HG02884 (cell line): ENCODE measurements at regions not wholly inside any gene's neighbourhood (a gene's known extent, or its start where the extent isn't known, plus 50 kb on each side); places are given as distances from the start of the nearest gene placed in this dataset.

Experiments used
- ATAC-seq: cut with Tn5 transposase; IDR thresholded peaks from one replicate; pipeline ENCODE4 v1.9.1; 2021; ENCODE audit warnings: mild to moderate bottlenecking, moderate library complexity; ENCODE audit not compliant: unreplicated experiment

GRCh38 chr20:17093782-17094181 lies 133.1 kb upstream of the PCSK2 start:
- no peak for ATAC-seq

DNA sequence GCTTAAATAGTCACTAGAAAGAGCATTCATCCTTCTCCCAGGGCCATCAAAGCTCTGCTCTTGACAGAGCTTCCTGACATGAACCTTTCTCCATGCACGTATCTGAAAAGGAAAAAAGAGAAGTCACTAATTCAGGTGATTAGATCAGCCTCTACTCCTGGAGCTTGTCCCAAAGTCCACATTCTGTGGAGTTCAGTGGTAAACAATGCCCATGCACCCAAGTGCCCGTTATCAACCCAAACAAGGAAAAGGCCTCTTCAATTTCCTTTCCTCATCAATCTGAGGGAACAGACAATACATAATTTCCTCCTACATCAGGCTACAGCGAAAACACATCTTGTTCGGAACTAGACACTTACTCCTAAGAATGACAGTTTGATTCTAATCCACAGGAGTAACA lies 129.2 kb upstream of the PCSK2 start:
- ATAC-seq: no peak

- no peak for ATAC-seq
Measured at GRCh38 chr20:17100506-17100905, 126.3 kb upstream of the PCSK2 start.

DNA sequence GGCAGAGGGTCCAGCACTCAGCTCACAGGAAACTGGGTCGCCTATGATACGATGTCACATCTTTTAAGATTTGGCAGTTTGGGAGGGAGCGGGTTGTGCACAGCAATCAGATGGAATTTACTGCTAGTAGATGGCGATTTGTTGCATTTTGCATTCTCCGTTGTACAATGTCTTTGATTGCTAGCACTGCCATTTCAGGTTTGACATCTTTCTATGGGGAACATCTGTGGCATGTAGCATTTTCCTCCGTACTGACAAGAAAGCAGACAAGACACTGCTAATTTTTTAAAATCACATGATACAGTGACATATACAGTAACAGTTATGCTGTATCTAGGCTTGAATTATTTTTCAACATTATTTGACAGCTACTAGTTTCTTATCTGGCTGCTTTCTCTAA lies 119.7 kb upstream of the PCSK2 start:
- no peak for ATAC-seq

DNA sequence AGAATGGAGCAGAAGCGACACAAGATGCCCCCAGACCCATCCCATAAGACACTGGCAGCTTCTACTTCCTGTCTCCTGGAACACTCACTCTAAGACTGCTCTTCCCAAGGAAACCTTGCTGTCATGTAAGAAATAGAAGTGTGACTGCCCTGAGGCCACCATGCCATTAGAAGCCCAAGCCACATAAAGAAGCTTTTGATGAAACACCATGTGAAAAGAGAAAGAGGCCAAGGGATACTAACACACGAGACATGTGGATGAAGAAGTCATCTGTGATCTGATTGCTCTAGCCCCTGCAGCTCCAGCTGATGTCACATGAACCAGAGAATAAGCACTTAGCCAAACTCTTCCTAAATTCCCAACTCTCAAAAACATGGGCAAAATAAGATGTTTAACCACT lies 117.9 kb upstream of the PCSK2 start:
- ATAC-seq: no peak

- ATAC-seq: no peak
Measured at GRCh38 chr20:17109307-17109706, 117.5 kb upstream of the PCSK2 start.

- ATAC-seq: no peak
Measured at GRCh38 chr20:17128206-17128605, 98.6 kb upstream of the PCSK2 start.

- no peak for ATAC-seq
Measured at GRCh38 chr20:17129089-17129488, 97.8 kb upstream of the PCSK2 start.

DNA sequence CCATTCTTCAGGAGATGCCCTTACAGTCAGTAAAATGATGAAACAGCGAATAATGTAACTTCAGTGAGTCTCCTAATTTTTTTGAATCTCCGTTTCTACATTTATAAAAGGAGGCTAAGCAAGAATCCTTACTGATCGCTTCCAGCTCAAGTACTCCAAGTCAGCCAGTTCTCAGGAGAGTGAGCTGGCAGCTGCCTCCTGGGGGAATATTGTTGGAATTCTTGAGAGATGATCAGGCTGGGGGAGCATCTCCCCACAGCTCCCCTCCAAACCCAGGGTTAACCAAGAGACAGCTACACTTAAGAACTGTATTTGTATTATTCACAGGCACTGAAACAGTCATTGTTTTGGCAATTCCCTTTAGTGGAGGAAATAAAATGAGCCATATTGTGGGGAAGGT lies 89.1 kb upstream of the PCSK2 start:
- no peak for ATAC-seq

- no peak for ATAC-seq
Measured at GRCh38 chr20:17138237-17138636, 88.6 kb upstream of the PCSK2 start.

DNA sequence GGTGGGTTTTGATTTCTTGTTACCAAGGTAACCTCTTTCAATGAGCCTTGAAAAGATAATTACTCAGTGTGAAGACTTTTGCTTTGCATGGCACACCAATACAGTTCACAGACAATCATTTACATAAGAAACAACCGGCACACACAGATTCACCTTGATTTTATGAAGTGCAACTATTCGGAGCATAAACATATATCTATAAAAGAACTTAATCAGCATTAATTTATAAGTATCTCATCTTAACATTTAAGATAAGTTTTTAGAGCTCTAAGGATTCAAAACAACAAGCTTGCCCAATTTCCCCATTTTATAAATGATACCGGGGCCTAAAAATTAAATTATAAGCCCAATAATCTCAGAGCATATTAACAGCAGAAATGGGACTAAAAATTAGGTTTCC lies 85.9 kb upstream of the PCSK2 start:
- no peak for ATAC-seq

- ATAC-seq: no peak
Measured at GRCh38 chr20:17141568-17141967, 85.3 kb upstream of the PCSK2 start.

DNA sequence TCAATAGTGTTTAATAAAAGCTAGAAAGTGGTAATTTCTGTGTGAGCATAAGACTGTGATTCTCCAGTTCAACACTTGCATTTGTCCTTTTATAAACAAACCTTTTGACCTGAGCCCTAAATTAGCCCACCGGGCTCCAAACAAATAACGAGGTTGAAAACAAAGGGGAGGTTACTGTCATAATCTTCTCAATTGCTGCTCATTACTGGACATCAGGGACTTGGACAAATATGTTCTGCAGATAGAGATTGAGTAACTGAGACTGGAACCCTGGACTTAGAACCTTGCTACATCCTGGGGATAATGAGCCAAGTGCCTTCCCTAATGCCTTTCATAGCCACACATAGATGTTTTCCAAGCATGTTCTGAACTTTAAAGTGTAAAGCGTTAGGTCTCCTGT lies 84.2 kb upstream of the PCSK2 start:
- ATAC-seq: no peak

DNA sequence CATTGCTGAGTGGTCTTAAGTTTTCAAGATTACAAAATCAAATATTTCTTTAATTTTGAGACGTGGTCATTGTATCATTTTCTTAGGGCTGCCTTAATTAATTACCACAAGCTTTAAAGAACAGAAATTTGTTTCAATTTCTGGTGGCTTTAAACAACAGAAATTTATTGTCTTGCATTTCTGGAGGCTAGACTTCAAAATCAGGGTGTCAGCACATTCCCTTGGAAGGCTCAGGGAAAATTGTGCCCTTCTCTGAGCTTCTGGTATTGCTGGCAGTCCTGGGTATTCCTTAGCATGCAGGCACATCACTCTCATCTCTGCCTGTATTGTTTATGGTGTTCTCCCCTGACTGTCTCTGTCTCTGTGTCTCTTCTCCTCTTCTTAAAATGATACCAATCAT lies 76.0 kb upstream of the PCSK2 start:
- no peak for ATAC-seq

GRCh38 chr20:17155401-17155800 lies 71.4 kb upstream of the PCSK2 start:
- ATAC-seq: no peak

- no peak for ATAC-seq
Measured at GRCh38 chr20:17158701-17159100, 68.1 kb upstream of the PCSK2 start.

DNA sequence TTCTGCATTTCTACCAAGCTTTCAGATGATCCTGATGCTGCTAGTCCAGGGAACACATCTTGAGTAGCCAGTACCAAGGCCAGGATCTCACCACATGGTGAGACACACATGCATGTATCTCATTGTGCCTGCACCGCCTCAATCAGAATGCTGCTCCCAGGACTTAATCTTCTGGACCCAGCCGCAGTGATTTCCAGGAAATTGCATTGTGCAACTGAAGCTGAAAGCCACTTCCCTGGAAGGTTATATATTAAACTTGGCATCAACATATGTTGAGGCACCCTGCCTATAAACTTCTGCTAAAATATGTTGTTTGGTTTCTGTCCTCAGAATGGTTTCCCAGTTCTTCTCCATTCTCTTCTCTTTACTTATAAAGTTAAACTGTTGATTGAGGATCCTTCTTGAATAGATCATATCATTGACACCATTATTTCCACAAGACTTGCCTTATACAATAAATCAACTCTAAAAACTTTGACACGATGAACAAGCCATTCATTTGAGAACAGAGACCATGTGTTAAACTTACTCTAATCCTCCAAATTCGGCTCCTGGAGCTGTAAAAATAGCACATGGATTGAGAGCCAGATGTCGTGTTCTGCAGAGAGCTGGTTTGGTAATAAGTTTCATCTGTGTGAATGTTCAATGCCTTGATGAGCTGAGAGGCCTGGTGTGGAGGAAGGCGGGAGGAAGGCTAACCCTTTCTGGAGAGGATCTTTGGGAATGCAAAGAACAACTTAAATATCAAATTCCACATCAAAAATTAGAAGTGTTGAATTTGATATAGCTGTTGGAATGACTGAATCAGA lies 65.0 kb upstream of the PCSK2 start:
- no peak for ATAC-seq

- ATAC-seq: no peak
Measured at GRCh38 chr20:17168026-17168612, 58.7 kb upstream of the PCSK2 start.

DNA sequence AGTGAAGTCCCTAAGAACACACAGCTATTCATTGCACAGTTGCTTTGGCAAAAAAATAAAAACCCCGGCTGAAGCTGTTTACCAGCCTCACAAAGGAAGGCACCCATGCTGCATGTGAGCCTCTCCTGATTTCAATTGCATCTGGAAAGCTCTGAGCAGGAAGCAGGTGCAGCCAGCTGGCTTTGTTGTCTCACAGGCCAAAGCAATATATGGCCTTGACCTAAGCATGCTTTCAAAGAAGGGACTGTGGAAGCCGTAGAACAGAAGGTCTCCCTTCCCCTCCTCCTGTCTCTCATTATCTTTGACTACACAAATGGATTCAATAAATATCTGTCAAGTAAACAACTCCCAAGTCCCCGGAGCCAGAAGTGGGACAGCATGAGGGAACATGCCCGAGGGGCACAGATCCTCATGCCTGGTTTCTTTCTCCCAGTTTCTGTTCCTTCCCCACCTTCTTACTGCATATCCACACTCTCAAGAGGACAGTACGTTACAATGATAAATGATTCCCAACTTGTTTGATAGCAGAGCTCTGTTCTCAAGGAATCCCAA lies 57.2 kb upstream of the PCSK2 start:
- no peak for ATAC-seq

- ATAC-seq: no peak
Measured at GRCh38 chr20:17171746-17172280, 55.0 kb upstream of the PCSK2 start.

DNA sequence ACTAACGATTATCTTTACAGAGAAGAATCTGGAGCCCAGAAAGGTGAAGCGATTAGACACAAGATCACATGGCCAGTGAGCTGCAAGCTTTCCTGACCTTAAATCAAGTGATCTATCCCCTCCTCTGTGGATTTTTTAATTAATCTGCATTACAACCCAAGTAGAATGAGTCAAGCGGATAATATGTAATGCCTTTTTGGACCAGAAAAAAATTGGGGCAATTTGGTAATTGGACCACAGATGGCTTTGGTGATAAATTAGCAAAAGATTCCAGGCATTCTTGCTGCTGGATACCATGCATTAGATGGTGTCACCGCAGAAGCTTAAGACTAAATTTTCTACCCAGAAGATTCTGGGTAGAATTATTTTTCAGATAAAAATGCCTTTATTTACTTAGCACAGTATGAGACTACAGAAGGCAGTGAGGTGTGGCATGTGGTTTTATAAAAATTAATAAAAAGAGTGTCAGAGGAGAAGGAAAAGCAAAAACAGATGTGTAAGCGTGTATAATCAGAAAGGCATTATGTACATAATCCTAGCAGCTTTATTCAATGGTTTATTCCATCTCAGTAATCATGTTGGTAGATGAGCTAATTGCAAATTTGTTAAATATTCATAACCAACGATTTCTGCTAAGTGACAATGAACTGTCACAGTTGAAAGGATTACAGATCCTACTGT lies 53.9 kb upstream of the PCSK2 start:
- no peak for ATAC-seq
